ENCODE measurements at regions not wholly inside any gene's neighbourhood (a gene's known extent, or its start where the extent isn't known, plus 50 kb on each side); places are given as distances from the start of the nearest gene placed in this dataset.
"Not testable (repeated sequence)": the region's sequence is repeated elsewhere in the genome, so short reads cannot be mapped to it uniquely, and the experiment has no call there.

GRCh38 chr7:79995741-79996140, 138.9 kb upstream of the GNAI1 start:
- TF ChIP-seq POLR2A, CTCF (IDR thresholded peaks at IDR 0.05): not testable (repeated sequence)
